GM06990 (cell line): ENCODE measurements at regions not wholly inside any gene's neighbourhood (a gene's known extent, or its start where the extent isn't known, plus 50 kb on each side); places are given as distances from the start of the nearest gene placed in this dataset.

Experiments used
- DNase-seq: peaks from one replicate; pipeline ENCODE4 v3.0.0-alpha.2; 2011; ENCODE audit not compliant: insufficient read length; ENCODE audit errors: extremely low read depth
- H3K27me3 ChIP-seq: replicated peaks from 2 replicates; pipeline ENCODE4 v1.6.0; 2011; ENCODE audit warnings: low read length; ENCODE audit not compliant: control insufficient read depth, insufficient read depth
- H3K36me3 ChIP-seq: 2 replicates; pipeline ENCODE4 v1.5.1; 2011; ENCODE audit warnings: low read length; ENCODE audit not compliant: control insufficient read depth, insufficient read depth
- H3K4me3 ChIP-seq: replicated peaks from 2 replicates; pipeline ENCODE4 v1.5.1; 2011; ENCODE audit warnings: low read depth, mild to moderate bottlenecking, control low read depth, low read length
- CTCF ChIP-seq: IDR thresholded peaks from 2 replicates; pipeline ENCODE4 v1.5.1; 2011; ENCODE audit warnings: low read length, control low read depth, mild to moderate bottlenecking, inconsistent platforms; ENCODE audit not compliant: insufficient read depth, poor library complexity, severe bottlenecking

- Histone ChIP-seq H3K27me3 (no peaks in the 10 kb centered on the region), H3K36me3 (no peaks in the 10 kb centered on the region), H3K4me3 (no peak overlapping the region)
- no peak for TF ChIP-seq CTCF
- DNase-seq: no peak
Observed at GRCh38 chr5:4720831-4721230, 419.3 kb upstream of the ADAMTS16 start.

- DNase-seq: no peak
- Histone ChIP-seq H3K36me3 (no peaks in the 10 kb centered on the region), H3K4me3 (no peak overlapping the region), H3K27me3 (no peaks in the 10 kb centered on the region)
- no peak for TF ChIP-seq CTCF
Observed at GRCh38 chr5:4722886-4723285, 417.2 kb upstream of the ADAMTS16 start.

- H3K36me3 ChIP-seq: no peaks in the 10 kb centered on the region
- H3K4me3 ChIP-seq: no peak overlapping the region
- no peaks in the 10 kb centered on the region for H3K27me3 ChIP-seq
- no peak for TF ChIP-seq CTCF
- no peak for DNase-seq
Observed at GRCh38 chr5:4725594-4725993, 414.5 kb upstream of the ADAMTS16 start.

DNA sequence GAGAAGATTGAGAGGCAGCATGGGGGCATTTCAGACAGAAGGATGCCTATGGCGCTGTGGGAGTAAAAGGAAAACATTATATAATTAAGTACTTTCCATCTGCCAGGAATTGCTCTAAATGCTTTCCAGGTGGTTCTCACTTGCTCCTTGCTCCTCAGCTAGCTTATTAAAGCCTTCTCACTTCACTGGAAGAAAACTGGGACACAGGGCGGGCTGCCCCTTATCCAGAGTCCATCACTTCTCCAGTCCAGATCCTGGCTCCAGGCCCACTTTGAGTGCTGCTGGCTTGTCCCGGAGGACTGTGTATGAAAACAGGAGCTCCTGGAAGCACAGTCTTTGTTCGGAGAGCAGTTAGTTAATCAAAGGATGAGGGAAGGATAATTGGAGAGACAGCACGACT, 409.9 kb upstream of the ADAMTS16 start:
- Histone ChIP-seq H3K36me3 (no peaks in the 10 kb centered on the region), H3K4me3 (no peak overlapping the region), H3K27me3 (no peaks in the 10 kb centered on the region)
- no peak for DNase-seq
- no peak for TF ChIP-seq CTCF

DNA sequence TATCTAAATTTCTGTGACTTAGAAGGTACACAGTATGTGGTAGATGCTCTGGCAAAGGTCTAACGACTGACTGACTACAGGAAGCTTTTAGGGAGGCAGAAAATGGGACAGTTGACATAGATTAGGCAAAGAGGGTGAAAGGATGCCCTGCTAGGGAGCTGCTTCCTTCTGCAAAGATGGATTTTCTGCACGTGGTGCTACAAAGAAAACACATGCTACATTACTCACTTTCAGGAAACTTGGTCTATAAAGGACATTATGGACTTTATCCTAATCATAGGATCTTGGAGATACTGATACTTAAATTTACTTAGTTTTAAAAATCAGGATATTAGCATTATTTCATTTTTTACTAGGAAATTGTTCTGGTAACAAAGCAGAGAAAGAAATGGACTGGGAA, 405.8 kb upstream of the ADAMTS16 start:
- Histone ChIP-seq H3K36me3 (no peaks in the 10 kb centered on the region), H3K27me3 (no peaks in the 10 kb centered on the region), H3K4me3 (no peak overlapping the region)
- DNase-seq: no peak
- TF ChIP-seq CTCF: no peak

DNA sequence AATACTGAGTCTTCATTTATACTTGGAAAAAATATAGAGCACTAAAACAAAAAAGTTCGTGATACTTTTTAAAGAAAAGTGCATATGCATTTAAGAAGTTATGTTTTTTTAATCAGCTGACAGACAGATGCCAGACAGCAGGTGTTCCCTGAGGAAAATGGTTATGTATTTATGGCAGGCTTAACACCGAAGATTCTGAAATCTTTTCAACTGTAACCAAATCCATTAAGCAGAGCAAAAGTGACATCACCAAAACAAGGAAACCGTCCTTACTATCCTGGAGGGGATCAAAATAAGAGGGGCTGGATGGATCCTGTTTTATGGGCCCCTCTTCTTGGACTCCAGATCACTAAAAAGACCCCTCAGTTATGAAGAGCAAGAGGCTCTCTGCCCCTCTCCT, 404.9 kb upstream of the ADAMTS16 start:
- no peak for DNase-seq
- H3K36me3 ChIP-seq: no peaks in the 10 kb centered on the region
- no peak for TF ChIP-seq CTCF
- no peak overlapping the region for H3K4me3 ChIP-seq
- H3K27me3 ChIP-seq: no peaks in the 10 kb centered on the region
